WERI-Rb-1 (cell line): ENCODE measurements at regions not wholly inside any gene's neighbourhood (a gene's known extent, or its start where the extent isn't known, plus 50 kb on each side); places are given as distances from the start of the nearest gene placed in this dataset.

Experiments used
- DNase-seq: peaks from one replicate; pipeline ENCODE4 v3.0.0-alpha.2; 2020
- H3K27ac ChIP-seq: fragments of 250-450 bp; sonication (Bioruptor Pico); 2 replicates; pipeline ENCODE4 v1.5.1; 2020; ENCODE audit warnings: mild to moderate bottlenecking, moderate library complexity
- H3K27me3 ChIP-seq: fragments of 250-450 bp; sonication (Bioruptor Pico); 2 replicates; pipeline ENCODE4 v1.5.1; 2021; ENCODE audit warnings: mild to moderate bottlenecking, low read depth, moderate library complexity; ENCODE audit not compliant: insufficient read depth, severe bottlenecking
- H3K36me3 ChIP-seq: fragments of 250-450 bp; sonication (Bioruptor Pico); 2 replicates; pipeline ENCODE4 v1.5.1; 2020; ENCODE audit warnings: mild to moderate bottlenecking, moderate library complexity
- H3K4me3 ChIP-seq: 2 replicates; pipeline ENCODE4 v1.5.1; 2011; ENCODE audit warnings: low read depth, mild to moderate bottlenecking, control low read depth, low read length
- H3K9me3 ChIP-seq: fragments of 250-450 bp; sonication (Bioruptor Pico); 2 replicates; pipeline ENCODE4 v1.5.1; 2021; ENCODE audit warnings: mild to moderate bottlenecking, moderate library complexity; ENCODE audit not compliant: severe bottlenecking
- CTCF ChIP-seq: IDR thresholded peaks from 2 replicates; pipeline ENCODE4 v1.5.1; 2011; ENCODE audit warnings: low read depth, mild to moderate bottlenecking, control low read depth, inconsistent platforms, low read length

- H3K27ac ChIP-seq = no peak overlapping the region
- H3K36me3 ChIP-seq = no peaks in the 10 kb centered on the region
- TF ChIP-seq CTCF = no peak
- no peak for DNase-seq
- peaks cover 15% of the 10 kb centered on the region for H3K9me3 ChIP-seq
- no peak overlapping the region for H3K4me3 ChIP-seq
- H3K27me3 ChIP-seq = no peaks in the 10 kb centered on the region
Measured at GRCh38 chr14:23704890-23705289, 68.7 kb downstream of the DHRS2 start.

- Histone ChIP-seq H3K9me3 (peaks cover 15% of the 10 kb centered on the region), H3K27ac (no peak overlapping the region), H3K27me3 (no peaks in the 10 kb centered on the region), H3K4me3 (no peak overlapping the region), H3K36me3 (no peaks in the 10 kb centered on the region)
- no peak for DNase-seq
- TF ChIP-seq CTCF = no peak
Measured at GRCh38 chr14:23707415-23707814, 71.3 kb downstream of the DHRS2 start.

GRCh38 chr14:23708343-23708742 lies 72.2 kb downstream of the DHRS2 start:
- Histone ChIP-seq H3K27ac (no peak overlapping the region), H3K4me3 (no peak overlapping the region), H3K9me3 (peaks cover 15% of the 10 kb centered on the region), H3K36me3 (no peaks in the 10 kb centered on the region), H3K27me3 (no peaks in the 10 kb centered on the region)
- DNase-seq = no peak
- TF ChIP-seq CTCF = no peak

GRCh38 chr14:23709923-23710322 lies 73.8 kb downstream of the DHRS2 start:
- no peak overlapping the region for H3K27ac ChIP-seq
- no peaks in the 10 kb centered on the region for H3K27me3 ChIP-seq
- peaks cover 6% of the 10 kb centered on the region for H3K9me3 ChIP-seq
- no peak for DNase-seq
- TF ChIP-seq CTCF = no peak
- H3K4me3 ChIP-seq = no peak overlapping the region
- no peaks in the 10 kb centered on the region for H3K36me3 ChIP-seq

- Histone ChIP-seq H3K27ac (no peak overlapping the region), H3K27me3 (no peaks in the 10 kb centered on the region), H3K9me3 (no peaks in the 10 kb centered on the region), H3K36me3 (no peaks in the 10 kb centered on the region), H3K4me3 (no peak overlapping the region)
- DNase-seq = no peak
- TF ChIP-seq CTCF = no peak
Measured at GRCh38 chr14:23712287-23712686, 76.1 kb downstream of the DHRS2 start.

GRCh38 chr14:23719225-23719985 lies 83.2 kb downstream of the DHRS2 start:
- DNase-seq = no peak
- Histone ChIP-seq H3K9me3 (no peaks in the 10 kb centered on the region), H3K27ac (no peak overlapping the region), H3K4me3 (no peak overlapping the region), H3K36me3 (no peaks in the 10 kb centered on the region), H3K27me3 (no peaks in the 10 kb centered on the region)
- no peak for TF ChIP-seq CTCF
